IMR-90 (cell line): ENCODE measurements at regions not wholly inside any gene's neighbourhood (a gene's known extent, or its start where the extent isn't known, plus 50 kb on each side); places are given as distances from the start of the nearest gene placed in this dataset.
"Not testable (repeated sequence)": the region's sequence is repeated elsewhere in the genome, so short reads cannot be mapped to it uniquely, and the experiment has no call there.

ENCODE experiments used
- ATAC-seq: fragments of 200-7000 bp; cut with Tn5 transposase; 2 replicates; pipeline ENCODE4 v1.9.1; 2020; ENCODE audit warnings: low read depth, mild to moderate bottlenecking, moderate library complexity
- BruUV-seq: library from RNA; stranded (reverse); fragments of 400-500 nt; replicated peaks from 2 replicates; lab custom pipeline; 2021; lab: Mats Ljungman, UMichigan
- CTCF ChIA-PET: fragments of 300-600 bp; formaldehyde crosslinking; extraction: SDS; loops from one replicate; lab custom pipeline; 2021; ENCODE audit warnings: antibody characterized with exemption; lab: Yijun Ruan, JAX
- POLR2A ChIA-PET: fragments of 300-600 bp; sonication (Branson Sonifier 250); formaldehyde crosslinking; loops from one replicate; lab custom pipeline; 2022; ENCODE audit warnings: antibody characterized with exemption; ENCODE audit not compliant: unreplicated experiment; lab: Charles Lee
- DNase-seq: peaks from one replicate; pipeline ENCODE4 v3.0.0; 2013
- H2AFZ ChIP-seq: replicated peaks from 2 replicates; pipeline ENCODE3; 2013; ENCODE audit warnings: low read length, mild to moderate bottlenecking; ENCODE audit not compliant: poor library complexity
- H2AK5ac ChIP-seq: 2 replicates; pipeline ENCODE4 v1.6.1; 2013; ENCODE audit warnings: low read depth, low read length, inconsistent platforms
- H2AK9ac ChIP-seq: replicated peaks from 2 replicates; pipeline ENCODE3; 2013; ENCODE audit warnings: mild to moderate bottlenecking, low read depth, low read length, moderate library complexity; ENCODE audit not compliant: poor library complexity
- H2BK120ac ChIP-seq: 2 replicates; pipeline ENCODE4 v1.6.1; 2013; ENCODE audit warnings: low read depth, low read length, inconsistent platforms
- H2BK15ac ChIP-seq: 3 replicates; pipeline ENCODE4 v1.6.1; 2013; ENCODE audit warnings: low read depth, low read length, inconsistent platforms
- H2BK20ac ChIP-seq: 2 replicates; pipeline ENCODE4 v1.6.1; 2013; ENCODE audit warnings: low read depth, mild to moderate bottlenecking, inconsistent platforms, low read length, moderate library complexity
- H2BK5ac ChIP-seq: 2 replicates; pipeline ENCODE4 v1.6.1; 2013; ENCODE audit warnings: mild to moderate bottlenecking, low read depth, low read length, inconsistent platforms; ENCODE audit not compliant: poor library complexity, severe bottlenecking
- H3K14ac ChIP-seq: replicated peaks from 2 replicates; pipeline ENCODE4 v1.6.1; 2013; ENCODE audit warnings: low read depth, low read length, inconsistent platforms
- H3K18ac ChIP-seq: 2 replicates; pipeline ENCODE4 v1.6.1; 2013; ENCODE audit warnings: low read depth, low read length, control low read depth
- H3K23ac ChIP-seq: 2 replicates; pipeline ENCODE4 v1.6.1; 2013; ENCODE audit warnings: low read depth, low read length, inconsistent platforms
- H3K27ac ChIP-seq: 2 replicates; pipeline ENCODE4 v1.5.1; 2013; ENCODE audit warnings: mild to moderate bottlenecking, control low read depth, low read length; ENCODE audit not compliant: insufficient read depth
- H3K27me3 ChIP-seq: 2 replicates; pipeline ENCODE4 v1.6.1; 2013; ENCODE audit warnings: low read length; ENCODE audit not compliant: control insufficient read depth, insufficient read depth
- H3K36me3 ChIP-seq: 2 replicates; pipeline ENCODE4 v1.6.1; 2013; ENCODE audit warnings: low read length, mixed read lengths; ENCODE audit not compliant: control insufficient read depth, insufficient read depth
- H3K4ac ChIP-seq: 2 replicates; pipeline ENCODE4 v1.6.1; 2013; ENCODE audit warnings: low read depth, low read length, inconsistent platforms
- H3K4me1 ChIP-seq: 2 replicates; pipeline ENCODE4 v1.6.1; 2013; ENCODE audit warnings: low read length, mixed read lengths; ENCODE audit not compliant: control insufficient read depth, insufficient read depth
- H3K4me2 ChIP-seq: 2 replicates; pipeline ENCODE4 v1.6.1; 2013; ENCODE audit warnings: low read depth, mild to moderate bottlenecking, control low read depth, low read length, moderate library complexity
- H3K4me3 ChIP-seq: 2 replicates; pipeline ENCODE4 v1.5.1; 2013; ENCODE audit warnings: low read depth, mild to moderate bottlenecking, control low read depth, low read length, moderate library complexity; ENCODE audit not compliant: insufficient read depth
- H3K56ac ChIP-seq: 2 replicates; pipeline ENCODE4 v1.6.1; 2013; ENCODE audit warnings: low read length, inconsistent platforms; ENCODE audit not compliant: insufficient read depth; ENCODE audit errors: extremely low read depth
- H3K79me1 ChIP-seq, 2 experiments: 2 replicates each; pipeline ENCODE4 v1.6.1; 2013; ENCODE audit warnings: low read length in 2 of 2, inconsistent platforms in 1 of 2, low read depth in 1 of 2
- H3K9ac ChIP-seq: 2 replicates; pipeline ENCODE4 v1.6.1; 2013; ENCODE audit warnings: low read depth, low read length, control low read depth
- H3K9me1 ChIP-seq: 2 replicates; pipeline ENCODE4 v1.6.1; 2013; ENCODE audit warnings: low read length, inconsistent platforms; ENCODE audit not compliant: insufficient read depth
- H3K9me3 ChIP-seq: 2 replicates; pipeline ENCODE4 v1.6.1; 2013; ENCODE audit warnings: low read length; ENCODE audit not compliant: control insufficient read depth, insufficient read depth
- H4K20me1 ChIP-seq: 2 replicates; pipeline ENCODE4 v1.6.1; 2013; ENCODE audit warnings: low read length, inconsistent platforms; ENCODE audit not compliant: insufficient read depth
- H4K5ac ChIP-seq: 2 replicates; pipeline ENCODE4 v1.6.1; 2013; ENCODE audit warnings: mild to moderate bottlenecking, low read depth, low read length, control low read depth
- H4K8ac ChIP-seq, 2 experiments: 2 replicates each; pipeline ENCODE4 v1.6.1; 2013; ENCODE audit warnings: low read depth in 2 of 2, low read length in 2 of 2, control low read depth in 1 of 2, inconsistent platforms in 1 of 2
- H4K91ac ChIP-seq: 2 replicates; pipeline ENCODE4 v1.6.1; 2013; ENCODE audit warnings: low read depth, low read length, inconsistent platforms; ENCODE audit not compliant: insufficient read depth
- CTCF ChIP-seq: conservative IDR thresholded peaks from 2 replicates; pipeline ENCODE4 v1.5.1; 2012; ENCODE audit warnings: mild to moderate bottlenecking, low read depth, low read length, improper control_type of control experiment
- FOS ChIP-seq: fragments of 150-350 bp; IDR thresholded peaks from 2 replicates; pipeline ENCODE4 v1.6.1; 2016; ENCODE audit warnings: low read depth, low read length
- MAFK ChIP-seq: IDR thresholded peaks from 2 replicates; pipeline ENCODE4 v1.6.1; 2012; ENCODE audit warnings: low read depth, low read length, improper control_type of control experiment
- MAZ ChIP-seq: IDR thresholded peaks from 2 replicates; pipeline ENCODE4 v1.6.1; 2012; ENCODE audit warnings: low read depth, mild to moderate bottlenecking, low read length, improper control_type of control experiment, moderate library complexity, borderline replicate concordance
- MXI1 ChIP-seq: IDR thresholded peaks from 2 replicates; pipeline ENCODE4 v1.6.1; 2012; ENCODE audit warnings: low read depth, mild to moderate bottlenecking, low read length, moderate library complexity, borderline replicate concordance
- SMC3 ChIP-seq: fragments of 150-350 bp; IDR thresholded peaks from 2 replicates; pipeline ENCODE4 v1.6.1; 2016; ENCODE audit warnings: low read depth, mild to moderate bottlenecking, antibody characterized with exemption, low read length, moderate library complexity
- USF2 ChIP-seq: fragments of 150-350 bp; IDR thresholded peaks from 2 replicates; pipeline ENCODE4 v1.6.1; 2017; ENCODE audit warnings: mild to moderate bottlenecking, antibody characterized with exemption, low read length, low read depth
- WGBS, 2 experiments: methylation state at CpG; one replicate each; pipeline versions ENCODE4 v1.1.5 to v1.1.7; 2013; ENCODE audit warnings: missing lambda C conversion rate in 2 of 2; ENCODE audit not compliant: insufficient read length in 1 of 2; ENCODE audit errors: extremely low coverage in 2 of 2; 5-methylcytosine and 5-hydroxymethylcytosine counted together
- dilution Hi-C: fragments of 300-500 bp; cut with HindIII; formaldehyde crosslinking; loops from one replicate; pipeline ENCODE4 v1.14.3; 2018; ENCODE audit warnings: low sequenced_read_pairs; ENCODE audit not compliant: unreplicated experiment
- in situ Hi-C: fragments of 300-500 bp; cut with MboI; formaldehyde crosslinking; loops from 3 replicates; pipeline ENCODE4 v1.14.3; 2019; ENCODE audit warnings: low sequenced_read_pairs, inconsistent platforms, mixed read lengths
- intact Hi-C: fragments of 100-400 bp; cut with micrococcal nuclease; formaldehyde crosslinking; loops from 2 replicates; pipeline ENCODE4 v1.10.0; 2022

GRCh38 chr9:76957258-76957657 is 51.3 kb upstream of the PRUNE2 start:
- H3K9me1 ChIP-seq = no peaks in the 10 kb centered on the region
- intact Hi-C loops = no loop called here
- H3K9me3 ChIP-seq = no peaks in the 10 kb centered on the region
- no CpG with 5 or more reads among the region's 5 CpGs for WGBS, 2 experiments
- TF ChIP-seq MAZ (no peak), SMC3 (no peak), FOS (no peak), MXI1 (no peak), CTCF (no peak), MAFK (no peak), USF2 (no peak)
- dilution Hi-C loops = no loop called here
- H3K4me1 ChIP-seq = no peaks in the 10 kb centered on the region
- no peaks in the 10 kb centered on the region for H3K79me1 ChIP-seq
- H3K27me3 ChIP-seq = peaks cover 9% of the 10 kb centered on the region
- no peak overlapping the region for H3K56ac ChIP-seq
- H2BK5ac ChIP-seq = no peak overlapping the region
- H4K20me1 ChIP-seq = no peaks in the 10 kb centered on the region
- H2BK120ac ChIP-seq = no peak overlapping the region
- H3K18ac ChIP-seq = no peak overlapping the region
- H3K4me3 ChIP-seq = no peak overlapping the region
- H3K9ac ChIP-seq = no peak overlapping the region
- ATAC-seq (no peak), DNase-seq (no peak)
- H2AFZ ChIP-seq = no peak overlapping the region
- H3K14ac ChIP-seq = no peak overlapping the region
- no peak overlapping the region for H2AK9ac ChIP-seq
- H3K23ac ChIP-seq = no peak overlapping the region
- H3K27ac ChIP-seq = no peak overlapping the region
- H2BK20ac ChIP-seq = no peak overlapping the region
- BruUV-seq = no TSS peak
- no peak overlapping the region for H4K91ac ChIP-seq
- H4K5ac ChIP-seq = no peak overlapping the region
- no peaks in the 10 kb centered on the region for H3K36me3 ChIP-seq
- CTCF ChIA-PET = no interaction called here
- POLR2A ChIA-PET = no interaction called here
- in situ Hi-C loops = no loop called here
- no peak overlapping the region for H3K4ac ChIP-seq
- no peak overlapping the region for H2BK15ac ChIP-seq
- H4K8ac ChIP-seq = no peak overlapping the region
- H2AK5ac ChIP-seq = no peak overlapping the region
- H3K4me2 ChIP-seq = no peak overlapping the region

GRCh38 chr9:76956371-76956770 is 50.5 kb upstream of the PRUNE2 start:
- H3K9ac ChIP-seq, DNase-seq, H4K20me1 ChIP-seq, H2BK5ac ChIP-seq, H3K56ac ChIP-seq, BruUV-seq, H3K27ac ChIP-seq, H3K36me3 ChIP-seq, H4K8ac ChIP-seq, H3K79me1 ChIP-seq, H3K23ac ChIP-seq, H3K18ac ChIP-seq, H2AFZ ChIP-seq, intact Hi-C loops, H4K91ac ChIP-seq, H3K9me1 ChIP-seq, H3K4me2 ChIP-seq, H3K4me3 ChIP-seq, H3K27me3 ChIP-seq, H2BK20ac ChIP-seq, dilution Hi-C loops, in situ Hi-C loops, H3K14ac ChIP-seq, POLR2A ChIA-PET, H2AK9ac ChIP-seq, H3K9me3 ChIP-seq, H2BK15ac ChIP-seq, H2AK5ac ChIP-seq, ATAC-seq, H4K5ac ChIP-seq, H3K4me1 ChIP-seq, H2BK120ac ChIP-seq, H3K4ac ChIP-seq: not testable (repeated sequence)
- no CpG with 5 or more reads among the region's 7 CpGs for WGBS, 2 experiments
- CTCF ChIA-PET = interaction anchor here (0.7 to 0.9 kb wide), 2 partner anchors 9 to 134 kb away, joined by 3 read pairs; no protein-coding TSS in a partner anchor
